Fibroblast of skin of left biceps (primary cell): ENCODE measurements at regions not wholly inside any gene's neighbourhood (a gene's known extent, or its start where the extent isn't known, plus 50 kb on each side); places are given as distances from the start of the nearest gene placed in this dataset.

Experiments
- DNase-seq, 2 experiments: peaks; one replicate each; pipeline ENCODE4 v3.0.0-alpha.2; 2013; ENCODE audit warnings: low read depth in 2 of 2

- DNase-seq = no peak
Measured at GRCh38 chr3:31341130-31341529, 191.6 kb upstream of the STT3B start.

GRCh38 chr3:31343075-31343474 is 189.7 kb upstream of the STT3B start:
- DNase-seq = no peak

- DNase-seq = no peak
Measured at GRCh38 chr3:31345581-31345980, 187.1 kb upstream of the STT3B start.

- no peak for DNase-seq
Measured at GRCh38 chr3:31346542-31346979, 186.2 kb upstream of the STT3B start.

- DNase-seq = no peak
Measured at GRCh38 chr3:31349001-31349748, 183.6 kb upstream of the STT3B start.

GRCh38 chr3:31350307-31350706 is 182.4 kb upstream of the STT3B start:
- no peak for DNase-seq

GRCh38 chr3:31352331-31352730 is 180.4 kb upstream of the STT3B start:
- no peak for DNase-seq

GRCh38 chr3:31353166-31353565 is 179.6 kb upstream of the STT3B start:
- DNase-seq = no peak

- DNase-seq = no peak
Measured at GRCh38 chr3:31354373-31354772, 178.4 kb upstream of the STT3B start.

GRCh38 chr3:31355807-31356206 is 176.9 kb upstream of the STT3B start:
- DNase-seq = no peak

GRCh38 chr3:31356941-31357340 is 175.8 kb upstream of the STT3B start:
- DNase-seq = no peak

GRCh38 chr3:31357451-31357850 is 175.3 kb upstream of the STT3B start:
- no peak for DNase-seq

GRCh38 chr3:31358473-31359070 is 174.2 kb upstream of the STT3B start:
- no peak for DNase-seq

- peak; percentile 85 to 91 for DNase-seq
Measured at GRCh38 chr3:31361371-31362273, 171.1 kb upstream of the STT3B start.

- DNase-seq = no peak
Measured at GRCh38 chr3:31364188-31364587, 168.5 kb upstream of the STT3B start.

- peak; percentile 38 to 42 for DNase-seq
Measured at GRCh38 chr3:31364711-31365110, 168.0 kb upstream of the STT3B start.

GRCh38 chr3:31367518-31367917 is 165.2 kb upstream of the STT3B start:
- no peak for DNase-seq

- DNase-seq = peak; percentile 21 to 36
Measured at GRCh38 chr3:31369637-31370379, 162.9 kb upstream of the STT3B start.

- no peak for DNase-seq
Measured at GRCh38 chr3:31370380-31370666, 162.4 kb upstream of the STT3B start.

GRCh38 chr3:31370681-31371080 is 162.0 kb upstream of the STT3B start:
- DNase-seq = no peak

- no peak for DNase-seq
Measured at GRCh38 chr3:31371484-31372177, 161.1 kb upstream of the STT3B start.
